ENCODE measurements at regions not wholly inside any gene's neighbourhood (a gene's known extent, or its start where the extent isn't known, plus 50 kb on each side); places are given as distances from the start of the nearest gene placed in this dataset.

DNA sequence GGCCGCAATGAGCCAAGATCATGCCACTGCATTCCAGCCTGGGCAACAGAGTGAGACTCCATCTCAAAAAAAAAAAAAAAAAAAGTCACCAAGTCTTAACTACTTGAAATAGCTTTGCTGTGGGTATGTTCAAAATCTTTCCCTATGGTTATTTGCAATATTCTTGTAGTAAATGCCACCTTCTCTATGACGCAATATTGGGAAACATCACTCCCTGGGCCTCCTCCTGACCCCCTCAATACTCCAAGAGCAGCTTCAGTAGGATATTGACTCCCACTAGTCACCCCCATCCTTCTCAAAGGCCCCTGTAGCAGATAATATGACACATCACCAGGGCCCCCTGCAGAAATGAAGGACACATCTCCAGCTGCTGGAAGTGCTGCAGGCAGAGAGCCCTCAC lies 137.8 kb downstream of the AIPL1 start:
- no peak for TF ChIP-seq CTCF (conservative IDR thresholded peaks at IDR 0.05; ENCODE audit: low read length)
- TF ChIP-seq EZH2phosphoT487 (IDR thresholded peaks at IDR 0.05; ENCODE audit: borderline replicate concordance) = no peak
